Activated naive CD8-positive, alpha-beta T cell treated with anti-CD3 and anti-CD28 coated beads, Interleukin-2, amount 10 ng/mL, durations not matched to agents 7 days and 5 days (primary cell): ENCODE measurements at regions not wholly inside any gene's neighbourhood (a gene's known extent, or its start where the extent isn't known, plus 50 kb on each side); places are given as distances from the start of the nearest gene placed in this dataset.

Experiments used
- ATAC-seq: fragments of 150-1000 bp; cut with Tn5 transposase; one replicate; pipeline ENCODE4 v1.10.0; 2021; ENCODE audit warnings: low read depth, moderate library complexity
- POLR2A ChIA-PET: fragments of 350-600 bp; sonication (Branson Sonifier 250); formaldehyde crosslinking; loops from one replicate; lab custom pipeline; 2021; ENCODE audit warnings: antibody characterized with exemption; lab: Charles Lee
- DNase-seq: peaks from one replicate; pipeline ENCODE4 v3.0.0; 2021
- H3K27ac Mint-ChIP-seq: one replicate; pipeline ENCODE4 v1.8.0; 2022; ENCODE audit warnings: mild to moderate bottlenecking, mixed read lengths
- H3K27me3 Mint-ChIP-seq: one replicate; pipeline ENCODE4 v1.8.0; 2022; ENCODE audit warnings: mild to moderate bottlenecking, moderate library complexity, mixed read lengths
- H3K36me3 Mint-ChIP-seq: one replicate; pipeline ENCODE4 v1.8.0; 2021; ENCODE audit warnings: mild to moderate bottlenecking, mixed read lengths
- H3K4me1 Mint-ChIP-seq: one replicate; pipeline ENCODE4 v1.8.0; 2021; ENCODE audit warnings: mixed read lengths
- H3K4me3 Mint-ChIP-seq: one replicate; pipeline ENCODE4 v1.8.0; 2022; ENCODE audit warnings: mild to moderate bottlenecking, moderate library complexity, mixed read lengths
- H3K9me3 Mint-ChIP-seq: one replicate; pipeline ENCODE4 v1.8.0; 2021; ENCODE audit warnings: mixed read lengths

- Mint-ChIP-seq H3K36me3 (no peaks in the 10 kb centered on the region), H3K27me3 (peaks cover 11% of the 10 kb centered on the region)
Observed at GRCh38 chr22:44555046-44555445, 57.0 kb upstream of the RTL6 start.

GRCh38 chr22:44554411-44554810 is 56.4 kb upstream of the RTL6 start:
- POLR2A ChIA-PET: no interaction called here
- Mint-ChIP-seq H3K36me3 (no peaks in the 10 kb centered on the region), H3K9me3 (no peaks in the 10 kb centered on the region), H3K27ac (no peak overlapping the region), H3K4me1 (peaks cover 4% of the 10 kb centered on the region), H3K27me3 (peaks cover 9% of the 10 kb centered on the region), H3K4me3 (no peak overlapping the region)
- DNase-seq (no peak), ATAC-seq (no peak)

More at GRCh38 chr22:44555046-44555445, 57.0 kb upstream of the RTL6 start:
- no peak for DNase-seq
- peaks cover 4% of the 10 kb centered on the region for H3K4me1 Mint-ChIP-seq
- H3K4me3 Mint-ChIP-seq: no peak overlapping the region
- no peaks in the 10 kb centered on the region for H3K9me3 Mint-ChIP-seq
- no peak overlapping the region for H3K27ac Mint-ChIP-seq
- POLR2A ChIA-PET: no interaction called here
- no peak for ATAC-seq

GRCh38 chr22:44550711-44551491 is 52.9 kb upstream of the RTL6 start:
- Mint-ChIP-seq H3K4me3 (peak overlapping the region; percentile 18), H3K27me3 (peaks cover 4% of the 10 kb centered on the region), H3K36me3 (no peaks in the 10 kb centered on the region)

GRCh38 chr22:44549701-44550100 is 51.7 kb upstream of the RTL6 start:
- Mint-ChIP-seq H3K27ac (no peak overlapping the region), H3K36me3 (no peaks in the 10 kb centered on the region), H3K4me1 (peaks cover 4% of the 10 kb centered on the region), H3K27me3 (peaks cover 4% of the 10 kb centered on the region), H3K9me3 (no peaks in the 10 kb centered on the region), H3K4me3 (no peak overlapping the region)
- ATAC-seq (no peak), DNase-seq (no peak)
- POLR2A ChIA-PET: no interaction called here

More at GRCh38 chr22:44550711-44551491, 52.9 kb upstream of the RTL6 start:
- peak; percentile 61 for ATAC-seq
- Mint-ChIP-seq H3K27ac (no peak overlapping the region), H3K9me3 (no peaks in the 10 kb centered on the region), H3K4me1 (peaks cover 4% of the 10 kb centered on the region)
- DNase-seq: no peak
- POLR2A ChIA-PET: no interaction called here

- POLR2A ChIA-PET: no interaction called here
- H3K9me3 Mint-ChIP-seq: no peaks in the 10 kb centered on the region
- H3K27me3 Mint-ChIP-seq: peaks cover 6% of the 10 kb centered on the region
- H3K27ac Mint-ChIP-seq: no peak overlapping the region
- peaks cover 4% of the 10 kb centered on the region for H3K4me1 Mint-ChIP-seq
- ATAC-seq: no peak
- DNase-seq: no peak
- no peak overlapping the region for H3K4me3 Mint-ChIP-seq
- no peaks in the 10 kb centered on the region for H3K36me3 Mint-ChIP-seq
Observed at GRCh38 chr22:44548981-44549380, 50.9 kb upstream of the RTL6 start.
